GM12872 (cell line): ENCODE measurements at regions not wholly inside any gene's neighbourhood (a gene's known extent, or its start where the extent isn't known, plus 50 kb on each side); places are given as distances from the start of the nearest gene placed in this dataset.

Source experiments
- TF ChIP-seq, protein P1 (sequence below): IDR thresholded peaks from 3 replicates; pipeline ENCODE4 v1.5.1; 2011; ENCODE audit warnings: low read depth, mild to moderate bottlenecking, low read length, moderate library complexity; ENCODE audit not compliant: insufficient read depth

DNA sequence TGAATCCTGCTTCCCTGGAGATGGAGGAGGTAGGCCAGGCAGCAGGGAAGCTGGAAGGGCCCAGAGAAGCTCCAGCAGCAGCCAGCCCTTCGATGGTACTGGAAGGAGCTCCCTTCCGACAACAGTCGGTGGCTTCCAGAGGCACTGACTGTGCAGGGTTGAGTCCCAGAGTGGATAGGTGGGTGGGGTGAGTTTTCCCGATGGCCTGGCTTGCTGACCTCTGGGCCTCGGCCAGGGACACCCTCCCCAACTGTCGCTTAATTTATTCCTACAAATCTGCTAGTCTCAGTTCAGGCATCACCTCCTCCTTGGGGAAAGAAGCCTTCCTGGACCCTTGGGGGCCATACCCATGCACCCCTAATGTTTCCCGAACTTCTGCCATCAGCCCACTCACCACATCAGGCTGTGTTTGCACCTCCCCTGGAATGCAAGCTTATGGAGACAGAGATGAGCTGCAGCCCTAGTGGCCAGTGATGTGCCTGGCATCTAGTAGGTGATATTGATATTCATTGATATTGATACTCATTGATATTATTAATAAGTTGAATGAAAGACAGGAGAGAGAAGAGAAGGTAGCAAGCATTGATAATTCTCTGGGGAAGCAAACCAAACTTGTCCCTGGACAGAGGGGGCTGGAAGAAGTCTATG, 104.6 kb upstream of the BOD1 start:
- TF ChIP-seq, protein P1, sequence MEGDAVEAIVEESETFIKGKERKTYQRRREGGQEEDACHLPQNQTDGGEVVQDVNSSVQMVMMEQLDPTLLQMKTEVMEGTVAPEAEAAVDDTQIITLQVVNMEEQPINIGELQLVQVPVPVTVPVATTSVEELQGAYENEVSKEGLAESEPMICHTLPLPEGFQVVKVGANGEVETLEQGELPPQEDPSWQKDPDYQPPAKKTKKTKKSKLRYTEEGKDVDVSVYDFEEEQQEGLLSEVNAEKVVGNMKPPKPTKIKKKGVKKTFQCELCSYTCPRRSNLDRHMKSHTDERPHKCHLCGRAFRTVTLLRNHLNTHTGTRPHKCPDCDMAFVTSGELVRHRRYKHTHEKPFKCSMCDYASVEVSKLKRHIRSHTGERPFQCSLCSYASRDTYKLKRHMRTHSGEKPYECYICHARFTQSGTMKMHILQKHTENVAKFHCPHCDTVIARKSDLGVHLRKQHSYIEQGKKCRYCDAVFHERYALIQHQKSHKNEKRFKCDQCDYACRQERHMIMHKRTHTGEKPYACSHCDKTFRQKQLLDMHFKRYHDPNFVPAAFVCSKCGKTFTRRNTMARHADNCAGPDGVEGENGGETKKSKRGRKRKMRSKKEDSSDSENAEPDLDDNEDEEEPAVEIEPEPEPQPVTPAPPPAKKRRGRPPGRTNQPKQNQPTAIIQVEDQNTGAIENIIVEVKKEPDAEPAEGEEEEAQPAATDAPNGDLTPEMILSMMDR = peak; percentile 39; the same call in 1 of the 3 replicates

DNA sequence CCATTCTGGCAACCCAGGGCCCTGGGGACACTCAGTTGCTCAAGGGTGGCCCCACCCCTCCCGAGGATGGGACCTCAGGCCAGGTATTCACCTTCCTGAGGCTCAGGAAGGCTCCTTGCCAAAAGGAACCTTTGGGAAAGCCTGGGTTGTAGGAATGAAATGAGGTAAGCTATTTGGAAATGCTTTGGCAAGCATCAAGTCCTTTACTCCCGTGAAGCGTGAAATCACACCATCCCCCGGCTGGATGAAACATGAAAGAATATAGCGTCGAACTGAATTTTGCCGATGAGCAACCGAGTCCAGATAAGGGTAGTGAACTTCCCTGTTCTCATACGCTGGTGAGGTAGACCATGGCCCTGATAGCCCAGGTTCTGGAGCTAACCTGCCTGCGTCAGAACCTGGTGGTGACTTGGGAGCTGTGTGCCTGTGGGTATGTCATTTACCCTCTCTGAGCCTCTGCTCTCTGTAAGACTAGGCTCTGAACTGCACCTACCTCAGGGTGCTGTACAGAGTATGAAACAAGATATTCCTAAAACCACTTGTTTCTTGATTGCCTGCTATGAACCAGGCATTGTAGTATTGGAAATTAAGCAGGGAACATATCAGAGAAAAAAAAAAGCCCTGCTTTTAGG, 105.3 kb upstream of the BOD1 start:
- TF ChIP-seq, protein P1 = no peak

DNA sequence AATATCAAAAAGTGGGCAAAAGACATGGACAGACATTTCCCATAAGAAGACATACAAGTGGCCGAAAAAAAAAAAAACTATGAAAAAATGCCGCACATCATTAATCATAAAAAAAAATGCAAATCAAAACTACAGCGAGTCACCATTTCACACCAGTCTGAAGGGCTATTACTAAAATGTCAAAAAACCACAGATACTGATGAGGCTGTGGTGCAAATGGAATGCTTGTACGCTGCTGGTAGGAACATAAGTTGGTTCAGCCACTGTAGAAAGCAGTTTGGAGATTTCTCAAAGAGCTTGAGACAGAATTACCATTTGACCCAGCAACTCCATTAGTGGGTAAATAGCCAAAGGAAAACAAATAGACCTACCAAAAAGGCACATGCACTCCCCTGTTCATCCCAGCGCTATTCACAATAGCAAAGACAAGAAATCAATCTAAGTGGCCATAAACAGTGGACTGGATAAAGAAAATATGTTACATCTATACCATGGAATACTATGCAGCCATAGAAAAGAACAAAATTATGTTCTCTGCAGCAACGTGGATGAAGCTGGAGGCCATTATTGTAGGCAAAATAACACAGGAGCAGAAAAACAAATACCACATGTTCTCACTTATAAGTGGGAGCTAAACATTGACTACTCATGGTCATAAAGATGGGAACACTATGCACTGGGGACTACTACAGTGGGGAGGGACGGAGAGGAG, 110.6 kb upstream of the BOD1 start:
- TF ChIP-seq, protein P1 = no peak

DNA sequence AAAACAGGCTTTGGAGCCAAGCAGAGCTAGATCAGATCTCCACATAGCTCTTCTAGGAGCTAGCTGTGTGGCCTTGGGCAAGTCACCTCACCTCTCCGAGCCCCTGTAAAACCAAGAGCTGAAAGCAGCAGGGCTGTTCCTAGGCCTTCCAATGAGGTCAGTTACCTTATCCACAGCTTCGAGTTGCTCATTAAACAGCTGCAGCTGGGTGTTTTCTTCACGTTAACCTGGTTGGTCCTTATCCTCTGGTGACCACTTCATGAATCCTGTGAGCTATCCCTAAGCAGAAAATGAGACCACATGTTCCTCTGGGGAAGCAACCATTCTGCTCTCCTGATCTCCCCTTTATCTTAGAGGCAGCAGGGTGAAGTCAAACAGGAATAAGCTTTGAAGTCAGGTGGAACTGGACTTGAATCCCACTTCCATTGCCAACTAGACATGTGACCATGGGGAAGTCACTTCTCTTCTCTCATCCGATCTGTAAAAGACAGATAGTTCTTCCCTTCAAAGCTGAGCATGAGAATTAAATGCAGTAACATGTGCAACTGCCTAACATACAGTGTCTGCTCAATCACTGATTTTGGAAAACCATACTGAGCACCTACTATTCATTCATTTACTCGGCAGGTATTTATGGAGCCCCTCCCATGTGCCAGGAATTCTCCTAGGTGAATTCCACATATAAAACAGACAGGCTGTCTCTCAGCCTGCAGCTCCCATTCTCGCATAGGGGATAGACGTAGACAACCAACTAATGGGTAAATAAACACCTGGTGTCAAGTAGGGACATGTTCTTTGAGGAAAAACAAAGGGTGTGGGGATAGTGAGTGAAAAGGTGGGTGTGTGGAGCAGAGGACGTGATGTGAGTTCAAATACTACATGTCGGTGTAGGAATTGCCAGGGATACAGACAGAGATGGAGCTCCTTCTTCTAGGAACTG, 111.7 kb upstream of the BOD1 start:
- TF ChIP-seq, protein P1 = no peak

DNA sequence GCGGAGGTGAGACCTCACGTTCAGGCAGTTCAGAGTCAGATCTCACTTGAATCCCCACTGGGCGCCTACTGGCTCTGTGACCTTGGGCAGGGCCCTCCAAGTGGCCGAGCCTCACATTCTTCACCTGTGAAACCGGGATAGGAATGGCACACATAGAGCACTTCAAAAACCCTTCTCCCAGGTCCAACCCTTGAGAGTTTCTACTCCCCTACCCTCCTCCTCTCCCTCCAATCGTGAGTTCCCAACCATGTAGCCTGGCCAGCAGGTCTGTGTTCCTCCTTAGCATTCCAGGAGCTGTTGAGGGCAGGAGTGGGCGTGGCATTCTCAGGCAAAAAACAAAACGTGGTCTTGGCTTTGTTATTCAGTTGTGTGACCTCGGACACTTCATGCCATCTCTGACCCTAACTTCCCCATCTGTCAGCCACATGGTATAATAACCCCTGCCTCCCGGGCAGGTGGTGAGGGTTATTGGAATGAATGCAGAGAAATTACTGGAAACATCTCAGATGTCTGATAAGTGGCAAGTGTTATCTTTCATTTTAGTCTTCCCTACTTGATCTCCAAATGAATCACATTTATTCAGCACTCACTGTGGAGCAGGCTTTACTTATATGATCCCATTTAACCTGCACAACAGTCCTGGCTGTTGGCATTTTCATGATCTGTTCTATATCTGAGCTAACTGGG, 112.8 kb upstream of the BOD1 start:
- TF ChIP-seq, protein P1 = no peak

DNA sequence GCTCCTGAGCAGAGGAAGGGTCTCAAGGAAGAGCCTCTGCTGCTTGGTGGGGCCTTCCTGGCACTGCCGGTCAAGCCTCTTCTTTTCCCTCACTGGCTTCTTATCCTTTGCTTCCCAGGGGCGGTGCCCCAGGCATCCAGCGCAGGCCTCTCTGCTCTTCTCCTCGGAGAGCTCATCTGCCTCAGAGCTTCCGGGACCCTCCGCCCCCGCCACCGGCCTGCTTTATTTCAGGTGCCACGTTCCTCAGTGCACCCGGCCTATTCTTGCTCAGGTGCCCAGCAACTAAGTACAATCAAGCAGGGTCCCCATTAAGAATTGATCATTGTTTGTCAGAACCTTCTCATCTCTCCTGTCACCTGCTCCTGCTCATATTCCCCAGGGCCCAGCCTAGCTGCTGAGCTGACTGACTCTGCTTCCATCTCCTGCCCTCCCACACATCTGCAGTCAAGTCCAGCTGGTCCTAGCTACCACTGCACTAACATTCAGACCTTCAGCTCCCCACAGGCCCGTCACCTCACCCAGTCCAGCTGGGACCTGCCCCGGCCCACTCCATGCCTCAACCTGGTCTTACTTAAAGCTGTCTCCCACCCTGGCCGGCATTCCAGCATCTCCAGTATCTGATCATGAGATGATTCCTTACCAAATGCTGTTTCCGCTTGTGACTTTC, 114.3 kb upstream of the BOD1 start:
- TF ChIP-seq, protein P1 = no peak
